ENCODE measurements at regions not wholly inside any gene's neighbourhood (a gene's known extent, or its start where the extent isn't known, plus 50 kb on each side); places are given as distances from the start of the nearest gene placed in this dataset.

DNA sequence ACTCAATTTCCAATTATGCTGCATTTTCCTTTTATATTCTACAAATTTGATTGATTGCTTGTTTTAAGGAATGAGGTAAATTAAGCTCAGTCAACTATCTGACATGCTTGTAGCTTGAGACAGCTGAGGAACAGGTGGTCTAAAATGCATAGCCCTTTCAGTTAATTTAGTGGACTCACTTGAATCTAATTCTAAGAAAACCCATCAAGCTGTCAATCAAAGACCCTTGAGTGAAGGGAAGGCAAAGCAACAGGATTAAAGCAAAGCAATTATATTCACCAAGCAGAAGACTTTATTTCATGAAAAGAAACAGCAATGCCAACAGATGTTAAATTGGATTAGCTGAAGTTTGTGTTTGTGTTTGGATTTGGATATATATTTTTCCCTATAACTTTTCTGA is 228.5 kb downstream of the ARPP21 start:
- TF ChIP-seq, protein P1, sequence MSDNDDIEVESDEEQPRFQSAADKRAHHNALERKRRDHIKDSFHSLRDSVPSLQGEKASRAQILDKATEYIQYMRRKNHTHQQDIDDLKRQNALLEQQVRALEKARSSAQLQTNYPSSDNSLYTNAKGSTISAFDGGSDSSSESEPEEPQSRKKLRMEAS (IDR thresholded peaks at IDR 0.05; ENCODE audit: low read depth, low read length) = no peak
- TF ChIP-seq, protein P2, sequence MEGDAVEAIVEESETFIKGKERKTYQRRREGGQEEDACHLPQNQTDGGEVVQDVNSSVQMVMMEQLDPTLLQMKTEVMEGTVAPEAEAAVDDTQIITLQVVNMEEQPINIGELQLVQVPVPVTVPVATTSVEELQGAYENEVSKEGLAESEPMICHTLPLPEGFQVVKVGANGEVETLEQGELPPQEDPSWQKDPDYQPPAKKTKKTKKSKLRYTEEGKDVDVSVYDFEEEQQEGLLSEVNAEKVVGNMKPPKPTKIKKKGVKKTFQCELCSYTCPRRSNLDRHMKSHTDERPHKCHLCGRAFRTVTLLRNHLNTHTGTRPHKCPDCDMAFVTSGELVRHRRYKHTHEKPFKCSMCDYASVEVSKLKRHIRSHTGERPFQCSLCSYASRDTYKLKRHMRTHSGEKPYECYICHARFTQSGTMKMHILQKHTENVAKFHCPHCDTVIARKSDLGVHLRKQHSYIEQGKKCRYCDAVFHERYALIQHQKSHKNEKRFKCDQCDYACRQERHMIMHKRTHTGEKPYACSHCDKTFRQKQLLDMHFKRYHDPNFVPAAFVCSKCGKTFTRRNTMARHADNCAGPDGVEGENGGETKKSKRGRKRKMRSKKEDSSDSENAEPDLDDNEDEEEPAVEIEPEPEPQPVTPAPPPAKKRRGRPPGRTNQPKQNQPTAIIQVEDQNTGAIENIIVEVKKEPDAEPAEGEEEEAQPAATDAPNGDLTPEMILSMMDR (IDR thresholded peaks at IDR 0.05; ENCODE audit: low read depth, low read length) = no peak
- no peak for TF ChIP-seq MYC (IDR thresholded peaks at IDR 0.05; ENCODE audit: low read depth, low read length)
